ENCODE measurements at regions not wholly inside any gene's neighbourhood (a gene's known extent, or its start where the extent isn't known, plus 50 kb on each side); places are given as distances from the start of the nearest gene placed in this dataset.
"Not testable (repeated sequence)": the region's sequence is repeated elsewhere in the genome, so short reads cannot be mapped to it uniquely, and the experiment has no call there.

- peaks cover 7% of the 10 kb centered on the region for H3K4me1 Mint-ChIP-seq
- H3K36me3 Mint-ChIP-seq: no peaks in the 10 kb centered on the region
- DNase-seq (ENCODE audit: low spot score in 2 of 2) (no peak), ATAC-seq (ENCODE audit: low read depth) (no peak)
- H3K27ac Mint-ChIP-seq: no peak overlapping the region
- no peak overlapping the region for H3K4me3 Mint-ChIP-seq
- peaks cover 10% of the 10 kb centered on the region for H3K27me3 Mint-ChIP-seq
- H3K9me3 Mint-ChIP-seq: no peaks in the 10 kb centered on the region
These were observed 117.5 kb upstream of the SFSWAP start for GRCh38 chr12:131593406-131593805.

DNA sequence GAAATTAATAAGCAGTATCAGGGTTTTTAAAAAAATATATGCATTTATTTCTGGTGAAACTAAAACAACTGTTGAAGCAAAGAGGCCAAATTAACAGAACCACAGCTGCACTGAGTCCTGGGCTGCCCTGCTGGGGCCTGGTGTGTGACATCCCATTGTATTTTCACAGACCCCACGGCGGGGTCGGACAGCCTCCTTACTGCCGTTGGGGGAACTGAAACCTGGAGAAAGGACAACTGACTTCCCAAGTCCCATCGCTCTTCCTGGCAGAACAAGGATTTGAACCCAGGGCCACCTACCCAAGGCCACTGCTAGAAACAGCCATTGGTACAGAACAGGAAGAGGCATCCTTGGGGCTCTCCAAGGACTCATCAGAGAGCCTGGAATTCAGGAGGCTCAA, 114.8 kb upstream of the SFSWAP start:
- Mint-ChIP-seq H3K27ac (no peak overlapping the region), H3K36me3 (no peaks in the 10 kb centered on the region), H3K4me1 (peaks cover 7% of the 10 kb centered on the region), H3K9me3 (no peaks in the 10 kb centered on the region), H3K27me3 (peaks cover 12% of the 10 kb centered on the region), H3K4me3 (no peak overlapping the region)
- ATAC-seq (ENCODE audit: low read depth) (no peak), DNase-seq (ENCODE audit: low spot score in 2 of 2) (no peak)

- ATAC-seq (ENCODE audit: low read depth) (no peak), DNase-seq (ENCODE audit: low spot score in 2 of 2) (no peak)
- Mint-ChIP-seq H3K36me3 (no peaks in the 10 kb centered on the region), H3K9me3 (no peaks in the 10 kb centered on the region), H3K4me1 (peaks cover 7% of the 10 kb centered on the region), H3K27me3 (peaks cover 12% of the 10 kb centered on the region), H3K4me3 (no peak overlapping the region), H3K27ac (no peak overlapping the region)
These were observed 113.6 kb upstream of the SFSWAP start for GRCh38 chr12:131597333-131597732.

DNA sequence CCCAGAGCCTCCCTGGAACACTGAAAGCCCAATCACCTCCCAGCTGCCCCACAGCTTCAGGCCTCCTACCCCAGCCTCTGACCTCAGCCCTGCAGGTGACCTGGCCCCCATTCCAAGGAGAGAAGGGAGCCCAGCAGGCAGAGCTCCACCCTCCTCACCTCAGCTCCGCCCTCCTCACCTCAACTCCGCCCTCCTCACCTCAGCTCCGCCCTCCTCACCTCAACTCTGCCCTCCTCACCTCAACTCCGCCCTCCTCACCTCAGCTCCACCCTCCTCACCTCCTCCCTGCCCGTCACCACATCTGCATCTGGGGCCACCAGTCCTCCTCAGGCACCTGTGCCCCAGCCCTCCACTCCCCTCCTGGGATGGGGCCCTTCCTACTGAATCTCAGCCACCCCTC, 112.2 kb upstream of the SFSWAP start:
- ATAC-seq (ENCODE audit: low read depth): no peak
- Mint-ChIP-seq H3K36me3 (no peaks in the 10 kb centered on the region), H3K27me3 (peaks cover 16% of the 10 kb centered on the region), H3K4me3 (no peak overlapping the region), H3K9me3 (no peaks in the 10 kb centered on the region), H3K4me1 (no peaks in the 10 kb centered on the region), H3K27ac (no peak overlapping the region)
- DNase-seq (ENCODE audit: low spot score in 2 of 2): no peak

DNA sequence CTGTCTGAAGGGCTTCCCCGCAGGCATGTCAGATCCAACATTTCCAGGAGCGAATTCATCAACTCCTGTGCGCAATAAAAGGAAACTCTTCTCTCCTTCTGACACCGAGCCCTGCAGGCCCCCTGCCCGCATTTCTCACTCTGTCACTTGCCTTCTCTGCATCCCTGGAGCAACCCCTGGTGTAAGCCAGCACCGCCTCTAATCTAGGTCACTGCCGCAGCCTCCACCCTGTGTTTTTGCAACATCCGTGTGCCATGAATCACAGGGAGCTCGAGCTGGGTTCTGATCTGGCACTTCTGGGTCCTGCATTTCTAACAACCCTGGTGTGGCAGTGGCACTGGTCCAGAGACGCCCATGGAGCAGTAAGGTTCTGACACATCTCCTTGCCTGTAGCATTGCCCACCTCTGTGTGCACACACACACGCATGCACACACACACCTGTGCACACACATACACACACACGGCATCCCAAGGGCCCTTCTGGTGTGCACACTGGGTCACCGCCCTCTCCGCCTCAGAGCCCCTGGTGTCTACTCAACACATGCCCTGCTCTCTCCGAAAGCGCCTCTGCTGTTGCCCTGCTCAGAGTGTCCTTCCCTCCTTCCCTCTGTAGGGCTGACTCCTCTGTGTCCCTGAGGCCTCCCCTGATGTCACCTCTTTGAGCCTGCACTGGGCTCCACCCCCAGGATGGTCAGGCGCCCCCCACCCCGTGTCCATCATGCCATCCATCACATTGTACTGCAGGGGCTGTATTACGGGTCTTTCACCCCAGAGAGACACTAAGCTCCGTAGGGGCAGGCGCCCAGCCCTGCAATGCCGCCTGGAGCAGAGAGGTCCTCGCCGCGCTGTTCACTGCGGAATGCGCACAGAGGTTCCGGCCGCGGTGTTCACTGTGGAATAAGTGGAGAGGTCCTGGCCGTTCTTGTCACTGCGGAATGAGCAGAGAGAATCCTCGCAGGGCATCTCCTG, 111.4 kb upstream of the SFSWAP start:
- Mint-ChIP-seq H3K36me3 (no peaks in the 10 kb centered on the region), H3K4me1 (peaks cover 3% of the 10 kb centered on the region), H3K4me3 (no peak overlapping the region), H3K27me3 (peaks cover 15% of the 10 kb centered on the region), H3K9me3 (no peaks in the 10 kb centered on the region), H3K27ac (no peak overlapping the region)
- no peak for ATAC-seq (ENCODE audit: low read depth)
- DNase-seq (ENCODE audit: low spot score in 2 of 2): no peak

DNA sequence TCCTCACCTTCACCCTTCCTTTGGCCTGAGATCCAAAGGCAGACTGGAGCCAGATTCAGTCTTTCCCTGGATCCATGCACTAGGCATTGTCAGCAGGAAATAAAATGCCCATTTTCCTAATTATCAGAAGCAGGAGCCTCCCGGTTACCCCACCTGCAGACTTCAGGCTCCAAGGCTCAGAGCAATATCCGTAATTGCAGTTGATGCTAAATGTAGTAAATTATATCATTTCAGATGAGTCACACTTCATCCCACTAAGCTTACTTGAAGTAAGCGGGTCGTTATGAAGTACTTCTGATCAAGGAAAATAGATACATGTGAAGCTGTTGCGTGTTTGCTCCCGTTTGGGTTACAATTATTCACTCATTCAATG, 110.7 kb upstream of the SFSWAP start:
- peaks cover 15% of the 10 kb centered on the region for H3K27me3 Mint-ChIP-seq
- DNase-seq (ENCODE audit: low spot score in 2 of 2) (no peak), ATAC-seq (ENCODE audit: low read depth) (no peak)
- no peaks in the 10 kb centered on the region for H3K9me3 Mint-ChIP-seq
- H3K4me3 Mint-ChIP-seq: no peak overlapping the region
- H3K36me3 Mint-ChIP-seq: no peaks in the 10 kb centered on the region
- no peak overlapping the region for H3K27ac Mint-ChIP-seq
- H3K4me1 Mint-ChIP-seq: peaks cover 3% of the 10 kb centered on the region

GRCh38 chr12:131601499-131601898, 109.4 kb upstream of the SFSWAP start:
- not testable (repeated sequence) for H3K4me1 Mint-ChIP-seq; H3K27ac Mint-ChIP-seq; ATAC-seq (ENCODE audit: low read depth); H3K36me3 Mint-ChIP-seq; H3K9me3 Mint-ChIP-seq; H3K4me3 Mint-ChIP-seq; DNase-seq (ENCODE audit: low spot score in 2 of 2)
- peaks cover 22% of the 10 kb centered on the region for H3K27me3 Mint-ChIP-seq

GRCh38 chr12:131603106-131603938, 107.6 kb upstream of the SFSWAP start:
- peaks cover 22% of the 10 kb centered on the region for H3K27me3 Mint-ChIP-seq
- H3K4me1 Mint-ChIP-seq: peaks cover 6% of the 10 kb centered on the region
- no peak overlapping the region for H3K4me3 Mint-ChIP-seq
- DNase-seq (ENCODE audit: low spot score in 2 of 2) (no peak), ATAC-seq (ENCODE audit: low read depth) (no peak)
- no peaks in the 10 kb centered on the region for H3K9me3 Mint-ChIP-seq
- H3K27ac Mint-ChIP-seq: no peak overlapping the region
- no peaks in the 10 kb centered on the region for H3K36me3 Mint-ChIP-seq

GRCh38 chr12:131603939-131604795, 106.7 kb upstream of the SFSWAP start:
- no peak overlapping the region for H3K27ac Mint-ChIP-seq
- H3K27me3 Mint-ChIP-seq: peaks cover 18% of the 10 kb centered on the region
- ATAC-seq (ENCODE audit: low read depth) (peak; percentile 38), DNase-seq (ENCODE audit: low spot score in 2 of 2) (no peak)
- H3K9me3 Mint-ChIP-seq: no peaks in the 10 kb centered on the region
- H3K4me3 Mint-ChIP-seq: no peak overlapping the region
- no peaks in the 10 kb centered on the region for H3K36me3 Mint-ChIP-seq
- H3K4me1 Mint-ChIP-seq: peaks cover 6% of the 10 kb centered on the region

GRCh38 chr12:131604859-131605258, 106.0 kb upstream of the SFSWAP start:
- Mint-ChIP-seq H3K27me3 (peaks cover 18% of the 10 kb centered on the region), H3K4me1 (peaks cover 6% of the 10 kb centered on the region)

GRCh38 chr12:131605304-131605829, 105.5 kb upstream of the SFSWAP start:
- no peak overlapping the region for H3K4me3 Mint-ChIP-seq
- no peak overlapping the region for H3K27ac Mint-ChIP-seq
- H3K27me3 Mint-ChIP-seq: peaks cover 18% of the 10 kb centered on the region
- DNase-seq (ENCODE audit: low spot score in 2 of 2) (no peak), ATAC-seq (ENCODE audit: low read depth) (no peak)
- peaks cover 6% of the 10 kb centered on the region for H3K4me1 Mint-ChIP-seq
- H3K9me3 Mint-ChIP-seq: no peaks in the 10 kb centered on the region
- H3K36me3 Mint-ChIP-seq: no peaks in the 10 kb centered on the region

More at GRCh38 chr12:131604859-131605258, 106.0 kb upstream of the SFSWAP start:
- H3K36me3 Mint-ChIP-seq: no peaks in the 10 kb centered on the region
- no peak overlapping the region for H3K4me3 Mint-ChIP-seq
- H3K27ac Mint-ChIP-seq: no peak overlapping the region
- ATAC-seq (ENCODE audit: low read depth) (no peak), DNase-seq (ENCODE audit: low spot score in 2 of 2) (no peak)
- no peaks in the 10 kb centered on the region for H3K9me3 Mint-ChIP-seq

DNA sequence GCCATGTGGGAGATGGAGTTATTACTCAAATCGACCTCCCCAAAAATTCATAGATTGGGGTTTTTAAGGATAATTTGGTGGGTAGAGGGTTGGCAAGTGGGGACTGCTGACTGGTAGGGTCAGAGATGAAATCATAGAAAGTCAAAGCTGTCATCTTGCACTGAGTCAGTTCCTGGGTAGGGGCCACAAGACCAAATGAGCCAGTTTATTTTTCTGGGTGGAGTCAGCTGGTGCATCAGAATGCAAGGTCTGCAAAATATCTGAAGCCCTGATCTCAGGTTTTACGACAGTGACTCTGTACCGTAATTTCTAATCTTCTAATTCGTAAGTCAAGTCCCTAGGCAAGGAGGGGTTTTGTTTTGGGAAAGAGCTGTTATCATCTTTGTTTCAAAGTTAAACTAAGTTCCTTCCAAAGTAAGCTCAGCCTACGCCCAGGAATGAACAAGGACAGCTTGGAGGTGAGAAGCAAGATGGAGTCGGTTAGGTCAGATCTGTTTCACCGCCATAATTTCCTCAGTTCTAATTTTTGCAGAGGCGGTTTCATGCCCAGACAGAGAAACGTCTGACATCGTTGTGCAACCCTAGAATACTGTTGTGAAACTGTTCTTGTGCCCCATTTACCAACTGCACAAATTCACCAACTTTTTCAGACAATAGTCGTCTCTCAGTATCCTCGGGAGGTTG, 104.5 kb upstream of the SFSWAP start:
- H3K9me3 Mint-ChIP-seq: no peaks in the 10 kb centered on the region
- H3K4me3 Mint-ChIP-seq: no peak overlapping the region
- ATAC-seq (ENCODE audit: low read depth): no peak
- H3K27ac Mint-ChIP-seq: no peak overlapping the region
- DNase-seq (ENCODE audit: low spot score in 2 of 2): no peak
- H3K4me1 Mint-ChIP-seq: peaks cover 6% of the 10 kb centered on the region
- no peaks in the 10 kb centered on the region for H3K36me3 Mint-ChIP-seq
- H3K27me3 Mint-ChIP-seq: peaks cover 18% of the 10 kb centered on the region
